GM12878 (cell line): ENCODE measurements at regions not wholly inside any gene's neighbourhood (a gene's known extent, or its start where the extent isn't known, plus 50 kb on each side); places are given as distances from the start of the nearest gene placed in this dataset.

Source experiments
- ATAC-seq: fragments of 200-7000 bp; cut with Tn5 transposase; 3 replicates; pipeline ENCODE4 v1.9.1; 2020; ENCODE audit warnings: mild to moderate bottlenecking, moderate library complexity
- BruUV-seq: library from RNA; stranded (reverse); fragments of 400-500 nt; replicated peaks from 2 replicates; lab custom pipeline; 2021; lab: Mats Ljungman, UMichigan
- CTCF ChIA-PET: fragments of 300-600 bp; sonication (Branson Sonifier 250); formaldehyde crosslinking; extraction: SDS; loops from one replicate; lab custom pipeline; 2021; ENCODE audit warnings: inconsistent platforms; lab: Yijun Ruan, JAX
- POLR2A ChIA-PET: fragments of 350-600 bp; formaldehyde crosslinking; extraction: SDS; loops from one replicate; lab custom pipeline; 2021; ENCODE audit warnings: inconsistent platforms; lab: Charles Lee
- RAD21 ChIA-PET: fragments of 300-600 bp; sonication (Branson Sonifier 250); formaldehyde crosslinking; loops from one replicate; lab custom pipeline; 2023; ENCODE audit warnings: antibody characterized with exemption; ENCODE audit not compliant: unreplicated experiment; lab: Charles Lee
- SMC1A ChIA-PET: fragments of 300-600 bp; sonication (Branson Sonifier 250); formaldehyde crosslinking; loops from one replicate; lab custom pipeline; 2023; ENCODE audit not compliant: unreplicated experiment, uncharacterized antibody; lab: Charles Lee
- DNase-seq: peaks from one replicate; pipeline ENCODE4 v3.0.0-alpha.2; 2011; ENCODE audit warnings: low read depth, low spot score
- FAIRE-seq: peaks from 3 replicates; lab custom pipeline; 2011; peaks lifted over from hg19 to GRCh38; lab: Jason Lieb, UNC
- H2AFZ ChIP-seq: 2 replicates; pipeline ENCODE4 v1.6.0; 2011; ENCODE audit warnings: low read depth, low read length, control low read depth; ENCODE audit not compliant: control insufficient read depth
- H3K27ac ChIP-seq: 2 replicates; pipeline ENCODE4 v1.5.1; 2011; ENCODE audit warnings: control low read depth; ENCODE audit not compliant: control insufficient read depth, insufficient read depth
- H3K27me3 ChIP-seq, 2 experiments: replicated peaks in 1 of 2; 2 replicates each; pipeline versions ENCODE4 v1.6.0 to v1.6.1; 2011; ENCODE audit warnings: low read length in 1 of 2; ENCODE audit not compliant: control insufficient read depth in 2 of 2, insufficient read depth in 2 of 2
- H3K36me3 ChIP-seq, 2 experiments: 2 replicates each; pipeline ENCODE4 v1.5.1; 2011; ENCODE audit warnings: low read length in 1 of 2; ENCODE audit not compliant: control insufficient read depth in 2 of 2, insufficient read depth in 2 of 2
- H3K4me1 ChIP-seq: 2 replicates; pipeline ENCODE4 v1.6.1; 2011; ENCODE audit warnings: mild to moderate bottlenecking, low read length, moderate library complexity, mixed read lengths; ENCODE audit not compliant: control insufficient read depth, insufficient read depth
- H3K4me2 ChIP-seq: 2 replicates; pipeline ENCODE4 v1.6.0; 2011; ENCODE audit warnings: control low read depth; ENCODE audit not compliant: control insufficient read depth, insufficient read depth
- H3K4me3 ChIP-seq: fragments of 200-600 bp; sonication (generic); 2 replicates; pipeline ENCODE4 v1.5.1; 2016
- H3K79me2 ChIP-seq: 2 replicates; pipeline ENCODE4 v1.6.0; 2011; ENCODE audit warnings: low read length; ENCODE audit not compliant: control insufficient read depth, insufficient read depth
- H3K9ac ChIP-seq: 2 replicates; pipeline ENCODE4 v1.8.0; 2011; ENCODE audit warnings: low read length, control low read depth, mixed read lengths; ENCODE audit not compliant: control insufficient read depth, insufficient read depth
- H3K9me3 ChIP-seq: replicated peaks from 3 replicates; pipeline ENCODE4 v1.5.1; 2011; ENCODE audit warnings: mild to moderate bottlenecking, low read length; ENCODE audit not compliant: control insufficient read depth, insufficient read depth
- H4K20me1 ChIP-seq: 2 replicates; pipeline ENCODE4 v1.6.0; 2011; ENCODE audit not compliant: control insufficient read depth, insufficient read depth
- BMI1 ChIP-seq: fragments of 450-650 bp; IDR thresholded peaks from 2 replicates; pipeline ENCODE4 v1.6.1; 2016; ENCODE audit warnings: mild to moderate bottlenecking, moderate library complexity, borderline replicate concordance
- CHD4 ChIP-seq: fragments of 200-600 bp; sonication (generic); IDR thresholded peaks from 2 replicates; pipeline ENCODE4 v1.6.1; 2016; ENCODE audit warnings: mild to moderate bottlenecking
- DPF2 ChIP-seq: fragments of 450-650 bp; IDR thresholded peaks from 2 replicates; pipeline ENCODE4 v1.6.1; 2017; ENCODE audit warnings: mild to moderate bottlenecking
- ETV6 ChIP-seq, 2 experiments: fragments of 450-650 bp in 1 of 2; IDR thresholded peaks in 1 of 2; conservative IDR thresholded peaks in 1 of 2; 2 replicates each; pipeline ENCODE4 v1.6.1; 2014; ENCODE audit warnings: antibody characterized with exemption in 1 of 2, borderline replicate concordance in 1 of 2, low read depth in 1 of 2, mild to moderate bottlenecking in 1 of 2, moderate library complexity in 1 of 2
- HDGF ChIP-seq: fragments of 450-650 bp; IDR thresholded peaks from 2 replicates; pipeline ENCODE4 v1.6.1; 2016; ENCODE audit warnings: antibody characterized with exemption
- NBN ChIP-seq: fragments of 450-650 bp; IDR thresholded peaks from 2 replicates; pipeline ENCODE4 v1.6.1; 2016
- NFXL1 ChIP-seq: fragments of 450-650 bp; IDR thresholded peaks from 2 replicates; pipeline ENCODE4 v1.6.1; 2017; ENCODE audit warnings: antibody characterized with exemption, mild to moderate bottlenecking, borderline replicate concordance
- RBBP5 ChIP-seq: fragments of 200-600 bp; sonication (generic); conservative IDR thresholded peaks from 2 replicates; pipeline ENCODE4 v1.6.1; 2016
- STAT3 ChIP-seq: IDR thresholded peaks from 2 replicates; pipeline ENCODE4 v1.6.1; 2011; ENCODE audit warnings: low read depth, low read length, improper control_type of control experiment
- WGBS: methylation state at CpG from one replicate; pipeline ENCODE4 v1.1.6; 2016; ENCODE audit warnings: low lambda C conversion rate; ENCODE audit not compliant: insufficient replicate concordance, insufficient coverage; ENCODE audit errors: missing lambda C conversion rate; 5-methylcytosine and 5-hydroxymethylcytosine counted together
- in situ Hi-C: fragments of 300-500 bp; cut with MboI; formaldehyde crosslinking; loops from 9 replicates; pipeline ENCODE4 v1.14.3; 2018; ENCODE audit warnings: mixed read lengths
- intact Hi-C: fragments of 100-400 bp; cut with micrococcal nuclease; formaldehyde crosslinking; loops from one replicate; pipeline ENCODE4 v1.14.2; 2022; ENCODE audit not compliant: unreplicated experiment
- TF ChIP-seq, protein P1 (sequence below): fragments of 450-650 bp; IDR thresholded peaks from 2 replicates; pipeline ENCODE4 v1.6.1; 2017; ENCODE audit warnings: mild to moderate bottlenecking, moderate library complexity
- TF ChIP-seq, protein P2 (sequence below): IDR thresholded peaks from 2 replicates; pipeline ENCODE4 v1.6.1; 2011; ENCODE audit warnings: mild to moderate bottlenecking, low read depth, low read length, moderate library complexity; ENCODE audit not compliant: insufficient replicate concordance
- TF ChIP-seq, protein P3 (sequence below): fragments of 150-350 bp; IDR thresholded peaks from 2 replicates; pipeline ENCODE4 v1.6.1; 2016; ENCODE audit warnings: low read depth, low read length

DNA sequence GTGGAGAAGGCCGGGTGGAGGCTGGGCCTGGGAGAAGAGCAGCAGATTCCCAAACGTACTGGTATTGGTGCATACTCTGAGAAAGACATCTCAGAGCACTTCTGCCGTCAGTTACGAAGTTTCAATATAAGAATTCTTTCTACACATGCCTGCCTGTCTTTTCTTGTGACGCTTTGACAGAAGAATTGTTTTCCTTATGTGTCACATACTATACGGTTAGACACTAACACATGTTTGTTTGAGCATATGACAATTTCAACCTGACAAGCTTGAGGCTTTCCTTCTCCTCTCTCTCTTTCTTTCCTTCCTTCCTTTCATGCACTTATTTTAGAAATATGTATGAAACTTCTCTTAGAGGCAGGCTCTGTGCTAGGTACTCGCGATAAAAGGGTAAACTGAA is 360.0 kb downstream of the QKI start:
- Histone ChIP-seq H3K4me1 (no peaks in the 10 kb centered on the region), H3K9me3 (no peaks in the 10 kb centered on the region), H3K4me3 (no peak overlapping the region), H2AFZ (no peak overlapping the region), H3K79me2 (no peaks in the 10 kb centered on the region), H3K9ac (no peak overlapping the region), H3K4me2 (no peak overlapping the region), H3K27me3 (no peaks in the 10 kb centered on the region), H3K27ac (no peak overlapping the region), H3K36me3 (no peaks in the 10 kb centered on the region), H4K20me1 (no peaks in the 10 kb centered on the region)
- RAD21 ChIA-PET, result no interaction called here
- FAIRE-seq, result no peak
- intact Hi-C loops (no loop called here), in situ Hi-C loops (no loop called here)
- no peak for DNase-seq
- CTCF ChIA-PET, result no interaction called here
- BruUV-seq, result no TSS peak
- 75% methylated on average over 8 of the region's 8 CpGs for WGBS
- SMC1A ChIA-PET, result interaction anchor here (0.8 to 1.9 kb wide), 2 partner anchors 9 to 219 kb away, joined by 4 to 5 read pairs; no protein-coding TSS in a partner anchor
- POLR2A ChIA-PET, result no interaction called here
- no peak for ATAC-seq
- TF ChIP-seq, protein P1, sequence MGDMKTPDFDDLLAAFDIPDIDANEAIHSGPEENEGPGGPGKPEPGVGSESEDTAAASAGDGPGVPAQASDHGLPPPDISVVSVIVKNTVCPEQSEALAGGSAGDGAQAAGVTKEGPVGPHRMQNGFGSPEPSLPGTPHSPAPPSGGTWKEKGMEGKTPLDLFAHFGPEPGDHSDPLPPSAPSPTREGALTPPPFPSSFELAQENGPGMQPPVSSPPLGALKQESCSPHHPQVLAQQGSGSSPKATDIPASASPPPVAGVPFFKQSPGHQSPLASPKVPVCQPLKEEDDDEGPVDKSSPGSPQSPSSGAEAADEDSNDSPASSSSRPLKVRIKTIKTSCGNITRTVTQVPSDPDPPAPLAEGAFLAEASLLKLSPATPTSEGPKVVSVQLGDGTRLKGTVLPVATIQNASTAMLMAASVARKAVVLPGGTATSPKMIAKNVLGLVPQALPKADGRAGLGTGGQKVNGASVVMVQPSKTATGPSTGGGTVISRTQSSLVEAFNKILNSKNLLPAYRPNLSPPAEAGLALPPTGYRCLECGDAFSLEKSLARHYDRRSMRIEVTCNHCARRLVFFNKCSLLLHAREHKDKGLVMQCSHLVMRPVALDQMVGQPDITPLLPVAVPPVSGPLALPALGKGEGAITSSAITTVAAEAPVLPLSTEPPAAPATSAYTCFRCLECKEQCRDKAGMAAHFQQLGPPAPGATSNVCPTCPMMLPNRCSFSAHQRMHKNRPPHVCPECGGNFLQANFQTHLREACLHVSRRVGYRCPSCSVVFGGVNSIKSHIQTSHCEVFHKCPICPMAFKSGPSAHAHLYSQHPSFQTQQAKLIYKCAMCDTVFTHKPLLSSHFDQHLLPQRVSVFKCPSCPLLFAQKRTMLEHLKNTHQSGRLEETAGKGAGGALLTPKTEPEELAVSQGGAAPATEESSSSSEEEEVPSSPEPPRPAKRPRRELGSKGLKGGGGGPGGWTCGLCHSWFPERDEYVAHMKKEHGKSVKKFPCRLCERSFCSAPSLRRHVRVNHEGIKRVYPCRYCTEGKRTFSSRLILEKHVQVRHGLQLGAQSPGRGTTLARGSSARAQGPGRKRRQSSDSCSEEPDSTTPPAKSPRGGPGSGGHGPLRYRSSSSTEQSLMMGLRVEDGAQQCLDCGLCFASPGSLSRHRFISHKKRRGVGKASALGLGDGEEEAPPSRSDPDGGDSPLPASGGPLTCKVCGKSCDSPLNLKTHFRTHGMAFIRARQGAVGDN, result no peak
- TF ChIP-seq, protein P2, sequence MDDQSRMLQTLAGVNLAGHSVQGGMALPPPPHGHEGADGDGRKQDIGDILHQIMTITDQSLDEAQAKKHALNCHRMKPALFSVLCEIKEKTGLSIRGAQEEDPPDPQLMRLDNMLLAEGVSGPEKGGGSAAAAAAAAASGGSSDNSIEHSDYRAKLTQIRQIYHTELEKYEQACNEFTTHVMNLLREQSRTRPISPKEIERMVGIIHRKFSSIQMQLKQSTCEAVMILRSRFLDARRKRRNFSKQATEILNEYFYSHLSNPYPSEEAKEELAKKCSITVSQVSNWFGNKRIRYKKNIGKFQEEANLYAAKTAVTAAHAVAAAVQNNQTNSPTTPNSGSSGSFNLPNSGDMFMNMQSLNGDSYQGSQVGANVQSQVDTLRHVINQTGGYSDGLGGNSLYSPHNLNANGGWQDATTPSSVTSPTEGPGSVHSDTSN, result no peak
- TF ChIP-seq RBBP5 (no peak), HDGF (no peak), NBN (no peak), CHD4 (no peak), DPF2 (no peak), NFXL1 (no peak), STAT3 (no peak), ETV6 (conservative IDR thresholded peaks at IDR 0.05 in 1 of 2, IDR thresholded peaks at IDR 0.05 in 1 of 2; ENCODE audit: borderline replicate concordance in 1 of 2, low read depth in 1 of 2) (no peak), BMI1 (no peak)
- TF ChIP-seq, protein P3, sequence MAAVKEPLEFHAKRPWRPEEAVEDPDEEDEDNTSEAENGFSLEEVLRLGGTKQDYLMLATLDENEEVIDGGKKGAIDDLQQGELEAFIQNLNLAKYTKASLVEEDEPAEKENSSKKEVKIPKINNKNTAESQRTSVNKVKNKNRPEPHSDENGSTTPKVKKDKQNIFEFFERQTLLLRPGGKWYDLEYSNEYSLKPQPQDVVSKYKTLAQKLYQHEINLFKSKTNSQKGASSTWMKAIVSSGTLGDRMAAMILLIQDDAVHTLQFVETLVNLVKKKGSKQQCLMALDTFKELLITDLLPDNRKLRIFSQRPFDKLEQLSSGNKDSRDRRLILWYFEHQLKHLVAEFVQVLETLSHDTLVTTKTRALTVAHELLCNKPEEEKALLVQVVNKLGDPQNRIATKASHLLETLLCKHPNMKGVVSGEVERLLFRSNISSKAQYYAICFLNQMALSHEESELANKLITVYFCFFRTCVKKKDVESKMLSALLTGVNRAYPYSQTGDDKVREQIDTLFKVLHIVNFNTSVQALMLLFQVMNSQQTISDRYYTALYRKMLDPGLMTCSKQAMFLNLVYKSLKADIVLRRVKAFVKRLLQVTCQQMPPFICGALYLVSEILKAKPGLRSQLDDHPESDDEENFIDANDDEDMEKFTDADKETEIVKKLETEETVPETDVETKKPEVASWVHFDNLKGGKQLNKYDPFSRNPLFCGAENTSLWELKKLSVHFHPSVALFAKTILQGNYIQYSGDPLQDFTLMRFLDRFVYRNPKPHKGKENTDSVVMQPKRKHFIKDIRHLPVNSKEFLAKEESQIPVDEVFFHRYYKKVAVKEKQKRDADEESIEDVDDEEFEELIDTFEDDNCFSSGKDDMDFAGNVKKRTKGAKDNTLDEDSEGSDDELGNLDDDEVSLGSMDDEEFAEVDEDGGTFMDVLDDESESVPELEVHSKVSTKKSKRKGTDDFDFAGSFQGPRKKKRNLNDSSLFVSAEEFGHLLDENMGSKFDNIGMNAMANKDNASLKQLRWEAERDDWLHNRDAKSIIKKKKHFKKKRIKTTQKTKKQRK, result no peak
